GM10248 (cell line): ENCODE measurements at regions not wholly inside any gene's neighbourhood (a gene's known extent, or its start where the extent isn't known, plus 50 kb on each side); places are given as distances from the start of the nearest gene placed in this dataset.

Source experiments
- CTCF ChIA-PET: fragments of 300-600 bp; sonication (Branson Sonifier 250); formaldehyde crosslinking; extraction: SDS; loops from one replicate; lab custom pipeline; 2021; ENCODE audit warnings: antibody characterized with exemption; lab: Yijun Ruan, JAX
- POLR2A ChIA-PET: fragments of 350-650 bp; sonication (Branson Sonifier 250); formaldehyde crosslinking; extraction: SDS; loops from one replicate; lab custom pipeline; 2020; ENCODE audit warnings: antibody characterized with exemption; lab: Yijun Ruan, JAX
- DNase-seq: peaks from one replicate; pipeline ENCODE4 v3.0.0; 2012; ENCODE audit errors: extremely low spot score
- TF ChIP-seq, protein P1 (sequence below): IDR thresholded peaks from 2 replicates; pipeline ENCODE4 v1.5.1; 2012; ENCODE audit warnings: mild to moderate bottlenecking, low read depth; ENCODE audit errors: extremely low read depth, missing control alignments, control extremely low read depth

- ChIA-PET CTCF (interaction anchor here (0.9 kb wide), 1 partner anchor 168 kb away, joined by 3 read pairs; no protein-coding TSS in a partner anchor), POLR2A (no interaction called here)
- DNase-seq, result no peak
- TF ChIP-seq, protein P1, sequence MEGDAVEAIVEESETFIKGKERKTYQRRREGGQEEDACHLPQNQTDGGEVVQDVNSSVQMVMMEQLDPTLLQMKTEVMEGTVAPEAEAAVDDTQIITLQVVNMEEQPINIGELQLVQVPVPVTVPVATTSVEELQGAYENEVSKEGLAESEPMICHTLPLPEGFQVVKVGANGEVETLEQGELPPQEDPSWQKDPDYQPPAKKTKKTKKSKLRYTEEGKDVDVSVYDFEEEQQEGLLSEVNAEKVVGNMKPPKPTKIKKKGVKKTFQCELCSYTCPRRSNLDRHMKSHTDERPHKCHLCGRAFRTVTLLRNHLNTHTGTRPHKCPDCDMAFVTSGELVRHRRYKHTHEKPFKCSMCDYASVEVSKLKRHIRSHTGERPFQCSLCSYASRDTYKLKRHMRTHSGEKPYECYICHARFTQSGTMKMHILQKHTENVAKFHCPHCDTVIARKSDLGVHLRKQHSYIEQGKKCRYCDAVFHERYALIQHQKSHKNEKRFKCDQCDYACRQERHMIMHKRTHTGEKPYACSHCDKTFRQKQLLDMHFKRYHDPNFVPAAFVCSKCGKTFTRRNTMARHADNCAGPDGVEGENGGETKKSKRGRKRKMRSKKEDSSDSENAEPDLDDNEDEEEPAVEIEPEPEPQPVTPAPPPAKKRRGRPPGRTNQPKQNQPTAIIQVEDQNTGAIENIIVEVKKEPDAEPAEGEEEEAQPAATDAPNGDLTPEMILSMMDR, result no peak
These were observed 357.9 kb downstream of the PTEN start for GRCh38 chr10:88221010-88221973.

GRCh38 chr10:88222881-88223280, 359.5 kb downstream of the PTEN start:
- CTCF ChIA-PET, result no interaction called here
- DNase-seq, result no peak
- POLR2A ChIA-PET, result no interaction called here
- TF ChIP-seq, protein P1, result no peak
